HG03025 (cell line): ENCODE measurements at regions not wholly inside any gene's neighbourhood (a gene's known extent, or its start where the extent isn't known, plus 50 kb on each side); places are given as distances from the start of the nearest gene placed in this dataset.

Experiments
- ATAC-seq: cut with Tn5 transposase; IDR thresholded peaks from one replicate; pipeline ENCODE4 v1.9.1; 2021; ENCODE audit warnings: mild to moderate bottlenecking, moderate library complexity; ENCODE audit not compliant: unreplicated experiment, low FRiP score

DNA sequence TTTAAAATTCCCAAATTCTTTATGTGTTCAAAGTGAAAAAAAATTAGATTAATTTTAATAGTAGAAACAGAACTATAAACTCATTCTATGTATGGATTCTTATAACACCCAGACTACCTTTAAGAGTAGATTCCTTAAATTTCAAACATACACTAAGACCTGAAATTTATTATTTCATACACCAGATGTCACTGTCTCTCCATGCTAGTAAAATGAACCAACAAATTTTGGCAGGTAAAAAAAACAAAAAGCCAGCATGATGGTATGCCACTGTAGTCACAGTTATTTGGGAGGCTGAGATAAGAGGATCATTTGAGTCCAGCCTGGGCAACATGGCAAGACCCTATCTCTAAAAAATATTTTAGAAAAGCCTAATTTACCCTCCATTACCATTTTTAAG, 461.3 kb upstream of the NAALADL2 start:
- ATAC-seq, result no peak

GRCh38 chr3:174398761-174399160, 460.4 kb upstream of the NAALADL2 start:
- ATAC-seq, result no peak

DNA sequence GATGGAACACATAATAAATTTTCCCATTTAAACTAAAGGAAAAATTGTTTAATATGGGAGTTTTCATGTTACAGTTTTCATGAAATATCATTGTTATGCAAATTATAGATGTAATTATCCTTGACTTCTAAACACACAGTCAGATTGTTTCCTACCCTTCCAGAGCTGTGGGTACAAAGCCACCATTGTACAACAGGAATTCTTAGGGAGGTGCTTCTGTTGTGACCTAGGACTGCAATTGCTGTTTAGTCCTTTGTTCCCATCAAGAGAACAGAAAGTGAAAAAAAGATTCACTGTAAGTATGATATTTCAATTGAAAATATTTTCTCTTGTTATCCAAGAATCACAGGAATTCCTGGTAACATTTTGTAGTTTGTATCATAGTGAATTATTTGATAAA, 455.3 kb upstream of the NAALADL2 start:
- no peak for ATAC-seq

DNA sequence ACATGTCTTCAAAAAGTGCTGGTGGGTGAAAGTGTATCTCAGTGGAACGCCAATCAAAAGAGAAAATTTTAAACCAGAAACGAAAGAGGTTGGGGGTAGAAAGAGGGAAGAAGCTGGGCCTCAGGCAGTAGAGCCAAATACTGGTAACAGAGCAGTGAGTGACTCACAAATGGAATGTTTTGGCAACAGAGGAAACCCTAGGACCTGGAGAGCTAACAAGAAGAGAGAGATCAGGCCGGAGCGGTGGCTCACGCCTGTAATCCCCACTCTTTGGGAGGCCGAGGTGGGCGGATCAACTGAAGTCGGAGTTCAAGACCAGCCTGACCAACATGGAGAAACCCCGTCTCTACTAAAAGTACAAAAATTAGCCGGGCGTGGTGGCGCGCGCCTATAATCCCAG, 450.8 kb upstream of the NAALADL2 start:
- no peak for ATAC-seq

GRCh38 chr3:174409086-174409743, 449.9 kb upstream of the NAALADL2 start:
- ATAC-seq, result no peak

GRCh38 chr3:174413062-174413912, 445.8 kb upstream of the NAALADL2 start:
- no peak for ATAC-seq

DNA sequence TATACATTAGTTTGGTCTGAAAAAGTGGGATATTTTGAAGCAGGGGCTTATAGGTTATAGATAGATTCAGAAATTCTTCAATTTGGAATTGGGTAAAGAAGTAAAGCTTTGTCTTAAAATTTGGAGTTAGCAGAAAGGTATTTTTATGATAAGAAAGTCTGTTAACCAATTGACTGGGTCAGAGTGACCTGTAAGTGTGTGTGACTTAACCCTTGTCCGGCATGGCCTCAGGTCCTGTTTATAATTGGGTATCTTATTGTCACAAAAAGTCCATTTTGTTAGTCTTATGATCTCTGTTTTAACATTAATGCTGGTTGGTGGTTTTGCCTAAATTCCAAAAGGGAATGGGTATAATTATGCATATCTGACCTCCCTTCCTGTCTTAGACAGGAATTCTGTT, 444.2 kb upstream of the NAALADL2 start:
- ATAC-seq, result no peak

DNA sequence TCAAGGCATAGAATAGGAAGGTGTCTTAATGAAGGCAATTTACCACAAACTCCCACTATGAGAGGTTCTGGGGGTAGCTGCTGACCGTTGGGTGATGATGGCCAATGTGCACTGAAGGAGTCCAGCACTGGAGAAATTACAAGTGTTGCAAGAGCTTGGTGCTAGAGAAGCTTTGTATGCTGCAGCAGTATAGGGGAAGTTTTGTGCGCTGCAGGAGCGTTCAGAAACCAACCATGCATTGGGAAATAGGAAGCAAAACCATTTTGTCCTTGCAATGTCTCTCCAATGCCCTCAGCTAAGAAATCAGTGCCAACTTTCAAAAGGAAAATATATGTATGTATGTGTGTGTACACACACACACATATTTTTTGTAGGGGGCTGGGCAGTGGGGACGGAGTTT, 441.6 kb upstream of the NAALADL2 start:
- ATAC-seq, result no peak

DNA sequence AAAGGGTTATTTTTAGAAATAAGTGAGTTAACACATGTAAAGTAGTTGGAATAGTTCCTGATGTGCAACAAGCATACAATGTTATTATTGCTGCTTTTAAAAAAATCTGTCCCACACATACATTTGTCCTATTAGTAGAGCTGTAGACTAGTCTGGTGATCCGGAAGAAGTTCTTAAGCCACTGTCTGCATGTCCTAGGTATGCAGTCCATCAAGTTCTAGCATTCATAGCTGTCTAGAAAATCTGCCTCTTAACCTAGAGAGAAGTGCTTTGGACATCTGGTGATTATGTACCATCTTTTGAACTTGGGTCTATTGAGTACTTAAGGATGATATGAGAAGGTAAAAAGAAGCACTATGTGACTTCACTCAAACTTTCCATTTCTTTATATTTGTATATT, 439.9 kb upstream of the NAALADL2 start:
- no peak for ATAC-seq

DNA sequence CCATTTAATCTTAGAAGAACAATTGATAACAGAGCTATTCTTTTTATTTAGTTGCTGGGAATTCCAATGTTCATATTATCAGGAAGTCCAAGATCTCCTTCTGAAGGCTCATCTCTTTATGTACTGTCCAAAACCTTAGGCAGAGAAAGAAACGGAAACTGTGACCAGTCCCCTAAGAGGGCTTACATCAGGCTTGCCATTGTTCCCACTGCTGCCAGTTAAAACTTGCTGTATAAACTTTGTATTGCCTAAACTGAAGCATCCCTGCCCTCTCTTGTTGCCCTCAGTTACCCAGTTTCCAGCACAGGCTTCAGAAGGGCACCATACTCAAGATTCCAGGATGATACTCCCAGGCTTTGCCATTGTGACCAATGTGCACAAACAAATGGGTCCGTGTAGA, 435.2 kb upstream of the NAALADL2 start:
- no peak for ATAC-seq

DNA sequence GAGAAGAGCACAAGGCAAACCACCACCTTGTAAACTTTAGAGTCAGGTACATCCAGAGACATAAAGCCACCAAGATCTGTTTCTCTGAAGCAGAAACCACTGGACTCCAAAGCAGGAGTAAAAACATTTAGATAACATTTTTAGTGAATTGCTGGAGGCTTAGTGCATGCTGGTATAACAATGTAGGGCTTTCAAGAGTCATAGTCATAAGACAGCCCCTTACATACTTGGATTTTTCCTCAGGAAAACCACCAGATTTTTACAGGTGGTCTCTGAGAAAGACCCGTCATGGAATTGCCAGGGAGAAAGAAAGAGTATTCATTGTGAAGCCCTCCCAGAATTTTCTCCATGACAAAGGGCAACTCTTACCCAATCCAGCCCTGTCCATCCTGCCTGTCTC, 434.5 kb upstream of the NAALADL2 start:
- ATAC-seq, result no peak

DNA sequence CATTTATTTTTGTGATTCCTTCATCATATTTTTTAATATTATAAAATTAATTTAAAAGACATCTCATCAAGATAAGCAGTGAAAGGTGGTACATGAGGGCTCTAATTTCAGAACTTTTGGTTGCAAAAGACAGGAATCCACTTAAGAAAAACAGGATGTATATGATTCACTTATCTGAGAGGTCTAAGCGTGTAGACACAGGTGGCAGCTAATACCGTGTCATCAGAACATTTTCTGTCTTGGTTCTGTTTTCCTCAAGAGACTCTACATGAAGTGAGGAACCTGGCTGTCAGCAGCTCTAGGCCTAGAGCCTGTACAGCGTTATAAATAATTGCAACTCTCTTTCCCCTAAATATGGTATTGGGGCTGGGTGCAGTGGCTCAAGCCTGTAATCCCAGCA, 433.7 kb upstream of the NAALADL2 start:
- ATAC-seq, result no peak

DNA sequence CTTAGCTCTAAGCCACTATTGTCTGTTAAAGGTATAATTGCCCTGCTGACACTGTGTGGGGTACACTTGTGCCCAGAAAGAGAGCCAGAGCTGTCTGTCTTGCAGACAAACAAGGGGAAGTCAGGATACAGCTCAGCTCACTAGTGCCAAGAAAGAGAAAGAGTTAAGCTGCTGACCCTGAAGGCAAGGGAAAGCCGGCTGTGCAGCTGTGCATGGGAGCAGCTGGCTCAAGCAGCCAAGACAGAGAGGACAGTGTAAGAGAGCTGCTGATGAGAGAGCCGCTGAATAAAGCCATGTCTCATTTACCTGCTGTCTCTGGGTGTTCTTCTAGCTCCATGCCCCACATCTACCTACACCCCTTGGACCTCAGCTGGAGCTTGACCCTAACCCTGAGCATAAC, 428.1 kb upstream of the NAALADL2 start:
- no peak for ATAC-seq

GRCh38 chr3:174431717-174432116, 427.4 kb upstream of the NAALADL2 start:
- ATAC-seq, result no peak

GRCh38 chr3:174436367-174436766, 422.8 kb upstream of the NAALADL2 start:
- no peak for ATAC-seq

DNA sequence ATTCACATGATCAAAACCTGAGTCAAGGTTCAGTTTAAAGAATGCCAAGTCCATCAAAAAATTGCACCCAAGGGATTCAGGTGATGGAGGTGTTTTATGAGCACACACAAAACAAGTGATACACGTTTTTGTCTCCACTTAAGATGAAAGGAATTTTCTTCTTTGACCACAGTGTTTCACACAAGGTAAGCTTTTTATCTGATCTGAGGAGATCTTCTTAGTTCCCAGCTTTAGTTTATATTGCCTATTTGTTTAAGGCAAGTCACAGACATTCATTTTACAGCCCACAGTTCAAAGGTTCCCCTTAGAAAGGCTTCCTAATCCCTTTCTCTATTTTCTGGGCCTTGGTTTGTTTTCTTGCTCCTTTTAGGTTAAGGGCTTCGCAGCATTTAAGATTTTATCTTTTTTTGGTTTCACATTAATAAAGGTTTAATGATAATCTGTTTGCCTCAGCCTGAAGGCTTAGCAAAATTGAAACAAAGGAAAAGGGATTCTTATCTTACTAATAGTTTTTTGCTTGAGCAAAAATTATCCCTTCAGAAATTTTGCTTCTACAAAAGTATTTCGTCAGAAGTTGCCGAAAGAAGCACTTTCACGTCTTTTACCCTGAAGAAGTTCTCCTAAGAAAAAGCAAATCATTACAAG, 420.5 kb upstream of the NAALADL2 start:
- no peak for ATAC-seq

GRCh38 chr3:174439331-174440252, 419.5 kb upstream of the NAALADL2 start:
- ATAC-seq, result no peak

GRCh38 chr3:174440253-174440701, 418.9 kb upstream of the NAALADL2 start:
- no peak for ATAC-seq

DNA sequence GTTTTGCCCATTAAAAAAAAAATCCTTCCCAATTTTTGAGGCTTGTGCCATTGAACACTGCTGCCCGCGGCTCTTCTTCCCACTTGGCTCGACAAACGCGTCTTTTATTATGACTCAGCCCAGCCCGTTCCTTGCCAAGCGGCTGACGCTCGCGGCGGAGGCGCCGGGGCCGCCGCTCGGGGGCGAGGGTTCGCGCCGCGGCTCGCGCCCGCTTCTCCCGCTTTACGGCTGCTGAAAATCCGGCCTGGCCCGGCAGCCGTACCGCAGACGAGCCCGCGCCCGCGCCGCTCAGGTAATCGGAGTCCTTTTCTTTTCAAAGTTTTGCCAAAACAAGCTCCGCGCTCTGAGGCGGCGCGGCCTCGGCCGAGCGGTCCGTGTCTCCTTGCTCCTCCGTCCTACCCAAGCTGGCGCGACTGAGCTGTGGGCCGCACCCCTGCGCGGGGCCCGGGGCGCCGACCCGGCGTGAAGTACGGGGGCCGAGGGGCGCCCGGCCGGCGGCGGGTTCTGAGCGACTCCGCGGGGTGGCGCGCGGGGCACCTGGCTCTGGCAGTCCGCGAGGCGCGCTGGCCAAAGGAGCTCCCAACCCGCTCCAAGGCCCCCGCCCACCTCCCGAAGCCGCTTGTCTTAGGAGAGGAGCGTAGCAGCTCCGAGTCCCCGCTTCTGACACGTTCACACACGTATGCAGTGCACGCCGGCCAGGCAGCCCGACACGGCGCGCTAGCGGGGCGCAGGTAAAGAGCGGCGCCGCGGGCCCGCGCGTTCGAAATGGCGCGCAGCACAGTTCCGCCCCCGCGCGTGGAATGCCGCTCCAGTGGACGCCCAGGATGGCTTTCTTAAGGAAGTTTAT, 418.2 kb upstream of the NAALADL2 start:
- peak; percentile 72 for ATAC-seq
